D341Med (cell line): ENCODE measurements at regions not wholly inside any gene's neighbourhood (a gene's known extent, or its start where the extent isn't known, plus 50 kb on each side); places are given as distances from the start of the nearest gene placed in this dataset.

Experiments used
- DNase-seq: peaks from one replicate; pipeline ENCODE4 v3.0.0; 2012; ENCODE audit warnings: low spot score

DNA sequence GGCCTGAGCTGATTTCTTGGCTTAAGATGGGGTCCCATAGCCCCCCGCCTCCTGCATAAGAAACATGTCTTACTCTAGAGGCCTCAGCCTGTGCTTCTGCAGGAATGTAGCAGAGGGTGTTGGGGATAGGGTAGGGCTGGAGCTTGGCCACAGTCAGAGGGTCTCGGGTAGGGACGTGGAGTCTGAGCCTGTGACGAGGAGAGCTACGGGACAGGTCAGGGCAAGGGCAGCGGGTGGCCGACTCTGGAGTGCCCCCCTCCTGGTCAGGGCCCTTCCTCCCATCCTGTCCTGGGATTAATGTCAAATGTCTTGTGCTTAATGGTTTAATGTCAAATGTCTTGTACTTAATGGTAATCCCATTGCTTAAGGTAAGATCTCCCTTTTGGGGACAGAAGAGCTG is 130.4 kb downstream of the GLI2 start:
- no peak for DNase-seq

DNA sequence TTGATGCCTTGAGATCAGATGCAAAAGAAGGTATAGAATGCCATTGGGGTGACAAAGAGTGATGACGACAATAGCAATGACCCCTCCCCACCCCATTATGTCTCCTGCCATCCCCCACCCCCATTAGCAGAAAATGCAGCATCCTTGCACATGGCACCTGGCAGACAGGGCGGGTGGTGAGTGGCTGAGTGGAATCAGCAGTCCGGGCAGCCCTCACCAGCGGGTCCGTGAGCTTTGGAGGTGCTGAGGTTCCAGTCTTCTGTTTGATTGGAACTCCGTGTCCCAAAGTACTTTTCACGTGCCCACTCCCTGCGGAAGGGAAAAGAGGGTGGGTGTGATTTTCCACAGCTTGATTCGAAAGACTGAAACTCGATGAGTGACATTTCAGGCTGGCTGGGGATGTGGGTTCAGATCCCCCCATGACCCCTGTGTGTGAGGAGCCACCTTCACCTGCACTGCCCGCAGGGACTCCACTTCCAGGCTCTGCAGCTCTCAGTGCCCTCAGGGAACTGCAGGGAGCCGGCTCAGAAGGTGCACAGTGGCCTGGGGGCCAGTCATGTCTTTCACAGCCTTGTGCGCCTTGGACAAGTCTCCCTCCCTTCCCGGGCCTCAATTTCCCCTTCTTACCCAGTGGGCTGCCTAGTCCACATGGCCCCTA is 130.9 kb downstream of the GLI2 start:
- DNase-seq = no peak

DNA sequence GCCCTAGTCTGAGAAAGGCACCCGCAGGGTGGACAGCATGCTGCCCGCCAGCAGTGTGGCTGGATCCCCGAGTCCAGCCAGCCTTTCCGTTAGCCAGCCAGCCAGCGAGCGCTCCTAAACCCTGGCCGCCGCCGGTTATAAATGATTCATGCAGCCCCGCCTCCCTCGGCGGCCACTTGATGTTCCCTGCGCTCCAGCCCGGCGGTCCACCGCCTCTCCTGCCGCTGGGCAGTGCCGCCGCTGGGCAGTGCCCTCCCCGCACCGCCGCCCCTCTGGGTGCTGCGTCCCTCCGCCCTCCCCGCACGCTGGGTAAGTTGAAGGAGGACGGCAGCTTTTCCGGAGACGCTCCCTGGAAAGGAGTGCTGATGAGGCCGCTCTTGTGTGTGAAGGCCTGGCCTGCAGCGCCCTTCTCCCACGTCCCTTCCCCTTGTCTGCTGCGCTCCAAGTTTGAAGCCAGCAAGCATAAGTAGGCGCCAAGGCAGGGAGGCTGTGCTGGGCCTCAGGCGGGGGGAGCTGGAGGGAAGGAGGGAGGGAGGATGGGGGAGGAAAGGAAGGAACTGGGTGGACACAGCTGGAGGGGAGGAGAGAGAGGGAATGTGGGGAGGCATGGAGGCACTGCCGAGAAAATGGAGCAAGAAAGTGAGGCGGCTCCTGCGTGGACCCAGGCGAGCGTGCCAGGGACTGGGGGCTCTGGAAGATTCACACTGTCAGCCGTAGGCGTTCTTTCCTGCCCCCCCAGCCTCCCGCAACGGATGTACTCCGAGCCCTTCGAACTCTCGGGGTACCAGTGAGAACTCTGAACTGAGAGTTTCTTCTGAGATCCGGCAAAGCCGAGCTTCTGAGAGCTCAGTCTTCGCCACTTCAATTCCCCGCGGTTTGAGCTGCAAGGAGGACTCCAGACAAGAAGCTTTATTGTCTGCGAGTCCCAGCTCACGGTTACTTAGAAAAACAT is 131.9 kb downstream of the GLI2 start:
- no peak for DNase-seq

DNA sequence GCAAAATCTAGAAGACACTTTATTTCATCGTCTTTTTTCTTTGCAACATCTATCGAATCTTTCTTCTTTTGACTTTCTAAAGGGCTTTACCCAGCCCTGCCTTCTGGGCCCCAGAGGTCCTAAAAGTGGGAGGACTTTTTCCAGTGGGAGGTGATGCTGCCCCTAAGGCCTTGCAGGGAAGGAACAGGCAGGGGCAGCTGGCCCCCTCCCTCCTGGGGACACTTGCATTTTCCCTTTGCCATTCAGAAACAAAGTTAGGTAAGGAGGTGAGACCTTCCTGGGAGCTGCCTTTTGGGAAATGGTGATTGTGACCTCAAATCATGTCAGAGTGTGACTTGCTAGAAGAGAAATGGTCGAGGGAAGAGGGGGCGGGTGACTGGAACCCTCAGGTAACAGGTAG is 132.7 kb downstream of the GLI2 start:
- DNase-seq = no peak

DNA sequence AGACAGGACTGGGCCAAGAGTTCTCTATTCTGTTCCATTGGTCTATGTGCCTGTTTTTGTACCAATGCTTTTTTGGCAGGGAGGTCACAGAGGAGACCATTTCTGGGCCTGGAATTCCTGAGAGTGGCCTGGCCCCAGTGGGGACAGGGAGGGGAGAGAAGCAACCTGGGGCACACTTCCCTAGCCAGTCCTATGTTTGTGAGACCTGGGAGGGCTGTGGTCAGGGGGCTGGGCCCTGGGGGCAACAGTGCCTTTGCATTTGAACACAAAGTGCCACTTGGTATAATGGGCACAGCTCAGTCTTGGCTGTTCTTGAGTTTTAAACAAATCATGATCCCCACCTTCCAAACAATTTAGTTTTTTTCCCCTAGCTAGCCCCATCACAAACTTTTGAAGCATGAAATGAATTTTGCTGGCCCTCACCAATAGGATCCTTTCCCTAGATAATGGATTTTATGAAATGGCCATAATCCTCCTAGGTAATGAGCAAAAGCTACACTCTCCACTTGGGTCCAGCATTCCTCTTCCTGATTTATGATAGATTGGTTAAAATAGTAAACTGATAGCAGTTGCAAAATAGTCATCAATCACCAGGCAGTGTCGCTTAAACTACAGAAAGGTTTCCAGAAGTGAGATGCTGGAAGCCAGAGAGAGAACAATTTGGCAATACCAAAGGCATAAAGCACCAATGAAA is 133.5 kb downstream of the GLI2 start:
- no peak for DNase-seq

DNA sequence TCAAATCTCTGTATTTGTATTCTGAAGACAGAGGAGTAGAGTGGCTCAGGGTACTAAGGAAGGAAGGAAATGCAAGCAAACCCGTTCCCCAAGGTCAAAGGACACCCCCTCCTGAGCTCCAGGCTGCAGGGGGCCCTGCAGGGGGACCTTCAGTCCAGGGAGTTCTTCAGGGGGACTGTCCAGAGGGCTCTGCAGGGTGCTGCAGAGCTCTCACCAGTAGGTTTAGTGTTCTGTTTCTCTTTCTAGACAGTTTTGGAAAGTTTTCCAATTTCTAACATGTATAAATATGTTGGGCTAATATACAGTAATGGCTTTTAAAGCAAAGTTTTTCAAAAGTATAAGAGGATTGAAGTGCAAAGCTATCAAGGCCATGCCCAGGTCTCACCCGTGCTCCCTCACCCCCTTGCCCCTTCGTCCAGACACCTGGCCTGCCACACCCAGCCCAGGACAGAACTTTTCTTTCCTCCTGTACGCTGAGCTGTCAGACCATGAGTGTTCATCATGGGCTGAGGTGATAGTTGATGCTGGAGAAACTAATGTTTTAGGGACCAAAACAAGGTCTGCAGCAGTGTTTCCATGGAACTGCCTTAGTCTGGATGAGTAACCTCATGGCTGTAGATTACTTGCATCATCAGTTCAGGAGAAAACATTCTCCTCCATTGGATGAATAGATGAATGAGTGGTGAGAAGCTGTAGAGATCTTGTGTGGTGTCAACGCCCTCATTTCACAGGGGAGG is 134.2 kb downstream of the GLI2 start:
- no peak for DNase-seq

DNA sequence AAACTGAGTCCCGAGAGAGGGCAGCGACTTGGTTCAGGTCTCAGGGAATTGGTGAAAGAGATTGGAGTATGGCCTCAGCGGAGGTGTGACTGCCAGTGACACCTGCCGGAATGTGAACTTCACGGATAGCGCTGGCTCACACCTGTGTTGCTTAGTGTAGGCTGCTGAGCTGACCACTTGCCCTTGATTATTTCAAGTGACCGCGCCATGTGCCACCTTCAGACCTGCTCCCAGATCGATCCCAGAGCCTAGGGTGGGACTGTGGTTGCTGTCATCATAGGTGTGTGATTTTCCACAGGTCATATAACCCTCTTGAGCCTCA is 134.8 kb downstream of the GLI2 start:
- no peak for DNase-seq

DNA sequence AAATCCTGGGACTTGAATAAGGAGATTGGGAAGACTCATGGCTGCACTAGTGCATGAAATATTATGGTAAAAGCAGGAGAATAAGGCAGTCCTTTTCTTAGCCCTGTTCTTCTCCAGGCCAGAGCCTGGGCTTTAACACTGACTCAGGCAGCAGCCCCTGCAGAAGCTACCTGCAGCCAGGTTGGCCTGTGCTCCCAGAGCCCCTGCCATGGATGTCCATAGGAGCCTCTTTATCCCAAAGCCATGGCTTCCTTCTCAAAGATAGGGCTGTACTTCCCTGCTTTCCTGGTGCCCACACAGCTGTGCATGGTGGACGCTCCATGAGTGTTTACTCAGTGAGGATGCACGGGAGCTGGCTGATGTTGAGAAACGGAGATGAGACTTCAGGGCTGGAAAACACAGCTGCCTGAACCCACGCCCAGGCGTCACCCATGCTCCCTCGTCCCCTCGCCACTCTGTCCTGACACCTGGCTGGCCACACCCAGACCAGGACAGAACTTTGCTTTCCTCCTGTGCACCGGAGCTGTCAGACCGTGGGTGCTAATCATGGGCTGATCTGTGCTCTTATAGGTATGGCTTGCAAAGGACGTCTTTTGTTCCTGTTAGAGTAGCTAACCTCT is 135.5 kb downstream of the GLI2 start:
- DNase-seq = no peak

DNA sequence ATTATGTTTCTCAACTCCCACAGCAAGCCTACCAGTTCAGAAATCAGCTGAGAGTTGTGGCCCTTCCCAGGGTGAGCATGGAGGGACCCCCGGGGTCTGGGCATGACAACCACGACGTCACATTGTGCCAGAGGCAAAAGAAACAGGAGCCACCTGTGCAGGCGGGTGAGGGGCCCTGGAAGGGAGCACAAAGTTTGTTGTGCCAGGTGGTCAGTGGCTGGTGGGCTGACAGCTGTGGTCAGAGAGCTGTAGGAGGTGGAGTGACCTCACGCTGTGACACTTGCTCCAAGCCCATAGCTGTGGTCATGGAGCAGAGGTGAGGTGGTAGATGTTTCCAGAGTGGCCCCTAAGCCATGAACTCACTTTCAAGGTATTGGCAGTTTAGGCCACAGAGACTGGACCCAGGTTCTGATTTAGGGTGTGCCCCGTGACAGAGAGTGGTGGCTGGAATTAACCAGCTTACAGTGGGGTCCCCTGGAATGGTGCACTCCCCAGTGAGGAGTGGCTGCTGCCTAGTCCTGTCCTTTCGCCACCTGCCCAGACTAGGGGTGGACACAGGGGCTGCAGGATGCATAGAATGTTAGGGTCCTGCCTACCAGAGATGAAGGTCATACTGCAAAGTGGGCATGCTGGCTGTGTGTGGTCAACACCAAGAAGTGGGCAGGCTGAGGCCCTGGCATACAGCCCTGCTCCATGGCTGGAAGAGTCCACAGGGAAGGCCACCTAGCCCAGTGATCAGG is 136.4 kb downstream of the GLI2 start:
- DNase-seq = no peak

DNA sequence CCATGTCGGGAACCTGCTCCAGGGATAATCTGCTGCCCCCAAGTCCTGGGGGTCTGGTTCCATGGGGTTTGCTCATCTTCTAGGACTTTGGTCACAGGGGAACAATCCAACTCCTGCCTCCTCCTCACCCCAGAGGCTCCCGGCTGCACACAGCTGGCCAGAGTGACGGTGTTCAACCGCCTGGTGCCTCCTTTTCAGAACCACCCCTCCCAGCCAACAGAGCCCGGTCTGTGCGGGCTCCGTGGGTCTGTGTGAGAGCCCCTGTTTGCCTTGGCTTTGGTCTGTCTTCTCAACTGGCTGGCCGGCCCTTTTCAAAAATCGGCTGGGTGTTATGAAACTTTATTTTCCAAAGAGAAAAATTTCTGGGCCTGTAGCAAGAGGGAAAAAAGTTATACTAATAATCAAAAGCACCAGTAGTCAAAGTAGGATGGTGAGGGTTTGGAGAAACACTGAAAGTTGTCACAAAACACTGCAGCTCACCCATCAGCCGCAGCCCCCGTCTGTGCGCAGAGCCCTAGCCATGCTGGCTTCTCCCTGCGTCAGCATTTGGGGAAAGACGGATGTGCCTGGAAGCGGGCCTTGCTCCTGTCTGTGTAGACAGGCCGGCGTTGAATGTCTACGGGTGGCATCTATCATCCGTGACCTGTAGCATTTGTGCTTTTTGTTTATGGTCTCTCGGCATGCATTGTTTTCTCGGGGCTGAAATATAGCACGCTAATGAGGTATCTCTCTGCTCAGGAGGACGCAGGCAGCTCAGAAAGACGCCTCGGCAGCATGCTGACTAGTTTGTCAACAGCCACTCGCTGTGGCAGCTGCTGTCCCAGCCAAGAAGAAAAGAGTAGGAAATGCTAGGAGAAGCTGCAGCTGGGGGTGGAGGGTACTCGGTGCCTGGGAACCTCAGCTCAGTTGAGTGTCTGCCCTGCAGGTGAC is 138.6 kb downstream of the GLI2 start:
- no peak for DNase-seq

DNA sequence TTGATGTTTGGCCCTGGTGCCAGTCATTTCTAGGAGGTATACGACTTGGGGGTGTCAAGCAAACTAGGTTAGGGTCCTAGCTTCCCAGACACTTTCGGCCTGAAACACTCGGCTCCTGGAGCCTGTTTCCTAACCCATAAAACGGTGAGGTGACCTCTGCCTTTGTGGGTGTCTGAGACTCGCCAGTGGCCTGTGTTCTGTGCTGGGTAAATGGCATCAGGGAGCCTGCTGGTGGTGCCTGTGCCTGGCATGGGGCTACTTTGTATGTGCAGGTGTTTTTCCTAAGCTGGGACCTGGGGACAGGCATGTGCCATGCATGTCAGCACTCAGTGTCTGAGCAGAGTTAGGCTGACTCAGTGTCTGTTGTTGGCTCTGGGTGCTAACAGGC is 139.2 kb downstream of the GLI2 start:
- DNase-seq = no peak

DNA sequence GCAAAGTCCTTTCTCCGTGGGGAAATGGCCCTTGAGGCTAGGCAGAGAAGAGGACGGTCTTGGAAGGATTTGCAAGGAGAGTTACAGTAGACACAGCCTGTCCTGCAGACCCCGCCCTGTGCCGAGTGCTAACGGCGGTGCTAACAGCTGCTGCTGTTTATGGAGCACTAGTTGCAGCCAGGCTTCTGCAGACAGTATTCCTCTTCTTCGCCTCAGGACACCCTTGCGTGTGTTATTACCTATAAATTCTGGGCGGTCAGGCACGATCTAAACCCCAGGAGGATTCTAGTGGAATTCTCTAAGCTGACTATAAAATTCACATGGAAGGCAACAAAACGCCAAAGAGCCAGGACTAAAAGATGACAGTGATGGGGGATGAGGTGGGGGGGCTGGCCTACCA is 139.8 kb downstream of the GLI2 start:
- DNase-seq = no peak

DNA sequence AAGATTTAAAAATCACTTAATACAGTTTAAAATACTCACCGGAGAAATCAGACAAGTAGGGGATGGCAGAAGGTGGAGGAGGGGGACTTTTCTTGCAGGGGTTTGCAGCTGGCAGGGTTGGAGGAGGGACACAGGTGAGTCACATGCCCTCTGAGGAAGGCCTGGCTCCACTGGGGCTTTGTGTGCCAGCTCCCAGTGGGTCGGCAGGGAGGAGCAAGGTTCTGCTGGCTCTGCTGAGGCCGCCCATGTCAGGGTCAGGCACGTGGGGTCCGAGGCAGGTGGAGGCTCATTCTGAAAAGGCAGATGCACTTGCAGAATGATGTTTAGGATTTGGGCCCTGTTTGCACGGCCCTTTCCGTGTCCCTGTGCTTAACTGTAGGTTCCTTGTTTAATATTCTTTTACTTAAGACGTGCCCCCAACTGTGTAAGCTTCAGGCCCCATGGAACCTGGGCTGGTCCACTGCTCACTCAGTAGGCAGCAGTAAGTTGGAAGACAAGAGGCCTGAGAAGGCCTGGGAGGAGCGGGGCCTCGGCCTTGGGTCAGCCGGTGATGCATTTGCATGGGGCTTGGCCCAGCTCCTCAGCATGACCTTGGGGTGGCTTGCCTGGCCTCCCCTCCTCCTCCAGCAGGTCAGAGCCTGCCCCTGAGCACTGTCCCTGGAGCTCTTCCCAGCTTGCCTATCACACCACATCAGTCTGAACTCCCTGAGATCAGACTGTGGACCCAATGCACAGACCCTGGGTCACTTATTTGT is 141.0 kb downstream of the GLI2 start:
- no peak for DNase-seq

DNA sequence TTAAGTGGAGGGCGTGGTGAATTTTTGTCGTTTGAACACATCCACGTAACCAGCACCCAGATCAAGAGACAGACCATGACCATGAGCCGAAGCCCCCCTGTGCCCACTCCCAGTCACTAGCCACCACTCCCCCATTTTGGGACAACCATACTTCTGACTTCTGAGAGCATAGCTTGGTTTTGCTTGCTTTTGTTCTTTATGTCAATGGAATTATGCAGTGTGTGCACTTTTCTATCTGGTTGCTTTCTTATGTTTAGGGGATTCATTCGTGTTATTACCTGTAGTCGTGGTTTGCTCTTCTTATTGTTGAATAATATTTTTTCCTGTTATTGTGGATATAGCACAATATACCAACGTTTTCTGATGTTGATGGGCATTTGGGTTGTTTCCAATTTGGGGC is 141.7 kb downstream of the GLI2 start:
- DNase-seq = no peak

DNA sequence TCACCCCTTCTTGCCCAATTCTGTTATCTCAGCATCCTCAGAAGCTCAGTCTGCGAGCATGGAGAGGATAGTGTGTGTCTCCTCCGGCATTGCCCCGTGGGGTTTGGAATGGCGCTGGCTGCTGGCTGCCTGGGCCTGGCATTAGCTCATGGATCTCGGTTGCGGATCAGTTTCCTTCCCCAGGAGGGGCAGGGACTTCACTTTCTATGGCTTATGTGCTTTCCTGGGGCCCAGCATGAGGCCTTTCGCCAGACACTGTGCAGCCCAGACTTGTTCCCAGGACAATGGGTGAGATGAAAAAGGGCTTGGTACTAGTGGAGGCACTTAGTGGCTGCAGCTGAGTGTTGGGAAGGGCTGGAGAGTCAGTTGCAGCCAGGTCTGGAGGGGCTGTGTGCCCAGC is 143.3 kb downstream of the GLI2 start:
- DNase-seq = no peak

DNA sequence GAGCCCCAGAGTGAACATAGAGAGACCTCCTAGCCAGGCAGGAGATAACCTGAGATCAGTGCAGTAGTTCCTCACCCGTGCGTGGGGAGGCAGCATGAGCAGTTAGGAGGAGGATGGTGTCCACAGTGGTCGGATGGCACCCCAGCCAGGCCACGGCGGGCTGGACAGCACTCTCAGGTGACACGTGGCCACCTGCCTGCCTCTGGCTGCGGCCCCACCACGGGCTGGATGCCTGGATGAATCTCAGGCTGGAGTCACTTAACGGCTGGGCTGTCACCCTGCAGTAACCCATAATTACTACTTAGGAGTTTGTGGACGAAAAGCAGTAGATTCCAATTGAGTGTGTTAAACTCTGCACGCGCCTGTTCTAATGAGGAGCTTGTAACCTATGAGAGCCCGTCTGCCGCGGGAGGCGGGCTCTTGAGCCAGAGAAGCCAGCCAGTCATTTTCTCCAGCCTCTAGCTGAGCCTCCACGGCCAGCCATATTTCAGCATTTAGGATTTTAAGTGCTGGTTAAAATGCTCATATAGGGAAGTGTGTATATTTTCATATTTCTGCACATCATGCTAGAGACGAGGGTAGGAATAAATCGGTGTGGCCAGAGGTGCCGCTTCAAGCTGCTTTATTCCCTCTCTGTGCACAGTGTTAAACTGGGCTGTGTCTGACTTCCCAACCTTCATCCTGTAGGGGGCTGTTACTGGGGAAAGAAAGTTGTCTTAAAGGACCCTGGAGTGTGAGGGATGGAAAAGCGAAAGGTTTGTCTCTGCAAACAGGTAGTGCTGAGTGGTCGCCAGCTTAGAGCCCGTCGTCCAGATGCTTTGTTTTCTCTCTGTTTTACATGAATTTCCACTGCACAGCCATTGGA is 144.0 kb downstream of the GLI2 start:
- no peak for DNase-seq

DNA sequence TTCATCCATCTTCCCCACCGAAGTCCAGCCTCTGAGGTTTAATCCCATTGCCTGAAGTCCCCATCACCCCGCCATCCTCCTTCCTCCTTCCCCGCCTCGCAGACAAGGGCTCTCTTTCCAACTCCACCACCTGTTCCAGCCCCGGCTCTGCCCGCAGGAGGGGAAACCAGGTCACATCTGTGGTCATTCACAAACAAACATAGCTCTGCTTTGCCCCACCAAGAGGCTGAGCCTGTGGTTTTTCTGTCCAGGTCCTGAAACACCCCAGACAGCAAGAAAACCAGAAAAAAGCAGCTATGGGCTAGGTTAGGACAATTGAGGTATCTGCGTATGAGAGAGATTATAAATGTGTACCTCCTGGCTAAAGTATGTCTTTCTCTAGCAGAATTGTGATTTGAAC is 144.7 kb downstream of the GLI2 start:
- no peak for DNase-seq

DNA sequence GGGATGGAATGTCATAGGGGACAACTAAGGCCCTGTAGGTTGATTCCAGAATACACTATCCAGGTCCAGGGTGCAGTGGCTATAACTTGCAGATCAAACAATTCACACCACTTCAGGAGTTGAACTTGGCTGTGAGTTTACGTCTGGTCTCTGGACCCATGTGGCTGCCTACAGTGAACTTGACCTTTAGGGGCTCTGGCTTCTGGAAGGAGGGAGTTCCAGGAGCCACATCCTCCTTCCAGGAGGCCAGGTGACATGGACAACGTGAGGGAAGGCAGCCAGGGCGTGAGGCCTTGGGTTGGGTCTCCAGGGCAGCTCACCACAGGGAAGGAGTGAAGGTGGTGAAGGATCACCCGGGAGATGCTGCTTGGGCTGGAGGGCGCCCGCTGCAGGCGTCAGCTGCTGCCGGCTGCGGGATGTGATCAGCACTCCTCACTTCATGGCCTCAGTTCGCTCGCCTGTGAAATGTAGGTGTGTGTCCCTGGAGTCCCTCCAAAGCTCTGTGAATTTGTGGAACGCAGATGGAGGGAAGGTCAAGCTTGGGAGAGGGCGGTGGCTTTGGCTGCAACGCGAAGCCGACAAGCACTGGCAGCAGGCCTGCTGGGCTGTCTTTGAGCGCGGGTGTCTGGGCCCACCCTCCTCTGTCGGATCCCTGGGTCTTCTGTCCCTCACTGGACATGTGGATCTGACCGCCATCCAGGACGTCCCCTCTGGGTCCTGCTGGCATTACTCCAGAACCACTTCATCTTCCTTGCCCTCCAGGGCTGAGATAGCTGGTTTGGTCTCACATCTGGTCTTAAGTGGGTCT is 146.5 kb downstream of the GLI2 start:
- no peak for DNase-seq
